Activated CD4-positive, CD25-positive, alpha-beta regulatory T cell treated with anti-CD3 and anti-CD28 coated beads, Interleukin-2, amount 50 U/mL, for 24 hours (primary cell): ENCODE measurements at regions not wholly inside any gene's neighbourhood (a gene's known extent, or its start where the extent isn't known, plus 50 kb on each side); places are given as distances from the start of the nearest gene placed in this dataset.
"Not testable (repeated sequence)": the region's sequence is repeated elsewhere in the genome, so short reads cannot be mapped to it uniquely, and the experiment has no call there.

Experiments
- ATAC-seq, 2 donors: fragments of 150-1000 bp; cut with Tn5 transposase; one replicate each; pipeline ENCODE4 v1.10.0; 2021; ENCODE audit warnings: mild to moderate bottlenecking in 1 of 2, moderate library complexity in 1 of 2

- no peak for ATAC-seq
These were observed 99.0 kb upstream of the SATB2 start for GRCh38 chr2:199556527-199557285.

- no peak for ATAC-seq
These were observed 96.3 kb upstream of the SATB2 start for GRCh38 chr2:199554026-199554425.

GRCh38 chr2:199552141-199552540 lies 94.4 kb upstream of the SATB2 start:
- ATAC-seq: no peak

GRCh38 chr2:199543606-199544172 lies 86.0 kb upstream of the SATB2 start:
- no peak for ATAC-seq

- no peak for ATAC-seq
These were observed 77.9 kb upstream of the SATB2 start for GRCh38 chr2:199535445-199536177.

GRCh38 chr2:199533873-199534272 lies 76.1 kb upstream of the SATB2 start:
- ATAC-seq: not testable (repeated sequence)

GRCh38 chr2:199527071-199527470 lies 69.3 kb upstream of the SATB2 start:
- no peak for ATAC-seq

- ATAC-seq: no peak
These were observed 67.2 kb upstream of the SATB2 start for GRCh38 chr2:199524689-199525574.

GRCh38 chr2:199509403-199509802 lies 51.7 kb upstream of the SATB2 start:
- no peak for ATAC-seq
